SK-N-MC (cell line): ENCODE measurements at regions not wholly inside any gene's neighbourhood (a gene's known extent, or its start where the extent isn't known, plus 50 kb on each side); places are given as distances from the start of the nearest gene placed in this dataset.

Experiments
- EZH2 ChIP-seq: fragments of 200-600 bp; sonication (generic); IDR thresholded peaks from one replicate; pipeline ENCODE4 v1.6.1; 2017; ENCODE audit warnings: antibody characterized with exemption
- FOXP2 ChIP-seq: optimal IDR thresholded peaks from 2 replicates; pipeline ENCODE3; 2011; ENCODE audit warnings: mild to moderate bottlenecking, moderate library complexity; ENCODE audit not compliant: insufficient read depth; ENCODE audit errors: extremely low read length, control extremely low read depth
- POLR2AphosphoS5 ChIP-seq: IDR thresholded peaks from 2 replicates; pipeline ENCODE4 v1.6.1; 2012; ENCODE audit warnings: mild to moderate bottlenecking, low read depth, low read length, borderline replicate concordance

DNA sequence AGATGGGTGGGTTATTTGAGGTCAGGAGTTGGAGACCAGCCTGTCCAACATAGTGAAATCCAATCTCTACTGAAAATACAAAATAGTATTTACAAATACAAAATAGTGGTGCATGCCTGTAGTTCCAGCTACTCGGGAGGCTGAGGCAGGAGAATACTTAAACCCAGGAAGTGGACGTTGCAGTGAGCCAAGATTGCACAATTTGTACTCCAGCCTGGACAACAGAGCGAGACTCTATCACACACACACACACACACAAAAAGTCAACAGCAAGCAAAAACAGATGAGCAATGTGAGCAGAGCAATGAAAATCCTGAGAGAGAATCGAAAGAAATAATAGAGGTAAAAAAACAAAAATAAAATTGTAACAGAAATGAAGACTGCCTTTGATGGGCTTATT lies 168.8 kb downstream of the PCDH18 start:
- no peak for TF ChIP-seq FOXP2
- TF ChIP-seq EZH2 = no peak
- no peak for TF ChIP-seq POLR2AphosphoS5
